ENCODE measurements at regions not wholly inside any gene's neighbourhood (a gene's known extent, or its start where the extent isn't known, plus 50 kb on each side); places are given as distances from the start of the nearest gene placed in this dataset.

DNA sequence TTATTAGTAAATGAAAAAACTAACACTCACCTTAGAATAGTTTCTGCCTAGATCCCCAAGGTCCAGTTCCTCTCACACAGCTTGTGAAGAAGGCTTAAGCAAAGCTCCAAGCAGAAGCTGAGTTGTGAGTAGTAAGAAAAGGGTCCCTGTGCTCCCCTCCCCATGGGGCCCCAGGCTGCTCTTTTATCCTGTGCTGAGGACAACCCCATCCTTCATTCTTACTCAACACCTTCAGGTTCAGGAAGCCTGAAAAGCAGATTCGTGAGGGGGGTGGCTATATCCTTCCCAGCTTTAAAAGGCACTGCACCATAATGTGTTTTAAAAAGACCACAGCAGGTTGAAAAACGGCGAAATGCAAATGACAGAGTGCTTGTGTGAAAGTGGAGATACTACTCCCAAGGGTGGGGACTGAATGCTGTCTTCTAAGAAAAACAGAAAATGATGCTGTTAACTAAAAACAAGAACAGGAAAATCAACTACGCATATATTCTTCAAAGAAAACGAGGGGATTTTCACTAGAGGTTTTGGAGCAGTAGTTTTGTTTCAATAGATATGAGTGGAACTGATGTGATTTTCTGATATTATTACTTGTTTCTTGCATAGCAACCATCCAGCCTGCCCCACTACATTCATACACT, 182.7 kb downstream of the KTN1 start:
- DNase-seq (ENCODE audit: low read depth): no peak
- no peak overlapping the region for H3K4me3 ChIP-seq (ENCODE audit: control insufficient read depth, low read depth, low read length)
- TF ChIP-seq CTCF (conservative IDR thresholded peaks at IDR 0.05; ENCODE audit: control insufficient read depth, insufficient read depth, low read depth, low read length): no peak

DNA sequence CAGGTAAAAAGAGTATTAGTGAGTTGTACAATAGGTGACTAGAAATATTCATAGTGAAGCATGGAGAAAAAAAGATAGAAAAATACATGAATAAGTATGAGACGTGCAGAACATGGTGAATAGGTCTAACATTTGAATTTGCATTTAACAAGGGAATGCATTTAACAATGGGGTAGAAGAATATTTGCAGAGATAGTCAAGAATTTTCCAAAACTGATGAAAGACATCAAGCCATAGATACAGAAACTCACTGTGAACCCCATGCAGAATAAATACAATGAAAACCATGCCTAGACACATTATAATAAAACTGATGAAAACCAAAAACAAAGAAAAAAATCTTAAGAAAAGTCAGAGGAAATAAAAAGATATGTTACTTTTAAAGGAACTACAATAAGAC, 184.8 kb downstream of the KTN1 start:
- no peak for DNase-seq (ENCODE audit: low read depth)
- no peak overlapping the region for H3K4me3 ChIP-seq (ENCODE audit: control insufficient read depth, low read depth, low read length)
- no peak for TF ChIP-seq CTCF (conservative IDR thresholded peaks at IDR 0.05; ENCODE audit: control insufficient read depth, insufficient read depth, low read depth, low read length)

DNA sequence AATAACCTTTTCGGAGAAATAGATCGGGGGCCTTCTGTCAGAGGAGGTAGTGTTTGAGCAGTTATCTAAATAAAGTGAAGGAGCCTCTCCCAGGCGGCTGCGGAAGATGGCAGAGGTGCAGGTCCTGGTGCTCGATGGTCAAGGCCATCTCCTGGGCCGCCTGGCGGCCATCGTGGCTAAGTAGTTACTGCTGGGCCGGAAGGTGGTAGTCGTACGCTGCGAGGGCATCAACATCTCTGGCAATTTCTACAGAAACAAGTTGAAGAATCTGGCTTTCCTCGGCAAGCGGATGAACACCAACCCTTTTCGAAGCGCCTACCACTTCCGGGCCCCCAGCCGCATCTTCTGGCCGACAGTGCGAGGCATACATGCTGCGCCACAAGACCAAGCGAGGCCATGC, 186.1 kb downstream of the KTN1 start:
- no peak for DNase-seq (ENCODE audit: low read depth)
- H3K4me3 ChIP-seq (ENCODE audit: control insufficient read depth, low read depth, low read length): no peak overlapping the region
- no peak for TF ChIP-seq CTCF (conservative IDR thresholded peaks at IDR 0.05; ENCODE audit: control insufficient read depth, insufficient read depth, low read depth, low read length)

DNA sequence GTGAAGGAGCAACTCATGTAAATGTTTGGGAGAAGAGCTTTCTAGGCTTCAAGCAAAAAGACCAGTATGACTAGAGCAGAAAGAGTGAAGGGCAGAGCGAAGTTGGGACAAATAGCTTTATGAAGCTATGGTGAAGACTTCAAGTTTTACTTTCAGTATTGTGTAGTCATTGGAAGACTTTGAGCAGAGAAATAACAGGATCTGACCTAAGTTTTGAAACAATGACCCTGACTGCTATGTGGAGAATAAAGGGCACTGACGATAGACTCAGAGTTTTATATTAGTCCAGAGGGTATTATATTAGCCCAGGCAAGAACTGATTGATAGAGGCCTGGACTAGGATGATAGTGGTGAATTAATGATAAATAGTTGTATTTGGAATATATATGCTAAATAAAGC, 187.3 kb downstream of the KTN1 start:
- no peak for TF ChIP-seq CTCF (conservative IDR thresholded peaks at IDR 0.05; ENCODE audit: control insufficient read depth, insufficient read depth, low read depth, low read length)
- DNase-seq (ENCODE audit: low read depth): no peak
- H3K4me3 ChIP-seq (ENCODE audit: control insufficient read depth, low read depth, low read length): no peak overlapping the region

DNA sequence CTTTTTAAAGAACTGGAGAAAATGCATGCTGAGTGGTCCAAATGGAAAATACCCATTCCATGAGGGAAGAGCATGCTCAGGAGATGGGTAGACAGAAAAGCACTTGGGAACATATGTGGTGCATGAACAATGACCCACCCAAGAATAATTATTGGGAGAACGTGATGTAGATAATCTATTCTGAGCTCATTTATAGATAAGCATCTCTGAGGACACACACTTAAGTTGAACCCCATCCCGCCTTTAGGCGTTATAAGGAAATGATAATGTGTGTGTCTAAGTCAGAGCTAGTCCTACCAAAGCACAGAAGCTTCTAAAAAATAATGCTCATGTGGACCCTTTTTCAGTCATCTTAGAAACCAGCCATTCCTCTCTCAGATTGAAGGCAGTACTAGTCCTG, 189.9 kb downstream of the KTN1 start:
- no peak for DNase-seq (ENCODE audit: low read depth)
- TF ChIP-seq CTCF (conservative IDR thresholded peaks at IDR 0.05; ENCODE audit: control insufficient read depth, insufficient read depth, low read depth, low read length): no peak
- H3K4me3 ChIP-seq (ENCODE audit: control insufficient read depth, low read depth, low read length): no peak overlapping the region

DNA sequence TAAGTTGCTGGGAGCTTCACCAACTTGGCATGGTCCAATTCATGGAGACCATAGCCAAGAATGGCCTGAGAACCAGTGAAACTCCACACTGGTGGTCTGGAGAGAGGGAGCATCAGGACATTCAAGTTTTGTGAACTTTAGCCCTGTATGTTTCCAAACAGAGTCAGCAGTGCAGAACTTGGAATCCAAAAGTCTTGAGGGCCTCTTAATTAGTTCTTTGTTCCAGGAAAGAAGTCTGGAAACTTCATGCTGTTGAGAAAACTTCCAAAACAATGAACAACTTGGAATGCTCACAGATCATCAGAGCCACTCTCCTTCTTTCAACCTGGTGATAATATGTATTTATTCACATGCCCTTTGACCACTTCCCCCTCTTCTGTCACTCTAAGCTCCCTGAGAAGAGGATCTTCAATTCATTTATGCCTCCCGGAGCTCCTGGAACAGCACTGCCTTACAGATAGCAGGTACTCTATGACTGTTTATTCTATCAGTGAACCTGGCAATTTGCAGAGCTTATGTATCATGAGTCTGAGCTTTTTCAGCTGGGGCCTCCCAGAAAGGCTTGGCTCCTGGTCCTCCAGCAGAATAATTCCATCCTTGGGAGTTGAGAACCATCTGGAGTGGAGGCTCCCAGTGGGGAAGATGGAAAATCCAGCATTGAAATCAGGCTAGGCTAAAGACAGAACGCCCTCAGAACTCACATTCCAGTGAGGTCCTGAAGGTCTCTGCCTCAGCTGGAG, 191.4 kb downstream of the KTN1 start:
- DNase-seq (ENCODE audit: low read depth): no peak
- no peak for TF ChIP-seq CTCF (conservative IDR thresholded peaks at IDR 0.05; ENCODE audit: control insufficient read depth, insufficient read depth, low read depth, low read length)
- H3K4me3 ChIP-seq (ENCODE audit: control insufficient read depth, low read depth, low read length): no peak overlapping the region

Measured in fibroblast of mammary gland (primary cell).